A673 (cell line): ENCODE measurements at regions not wholly inside any gene's neighbourhood (a gene's known extent, or its start where the extent isn't known, plus 50 kb on each side); places are given as distances from the start of the nearest gene placed in this dataset.

Experiments used
- BruUV-seq: library from RNA; stranded (reverse); fragments of 400-500 nt; replicated peaks from 2 replicates; lab custom pipeline; 2021; lab: Mats Ljungman, UMichigan
- CTCF ChIA-PET: fragments of 300-600 bp; sonication (Branson Sonifier 250); formaldehyde crosslinking; loops from one replicate; lab custom pipeline; 2022; ENCODE audit warnings: antibody characterized with exemption; lab: Charles Lee
- POLR2A ChIA-PET: fragments of 300-600 bp; sonication (Branson Sonifier 250); formaldehyde crosslinking; loops from one replicate; lab custom pipeline; 2022; ENCODE audit warnings: antibody characterized with exemption; ENCODE audit not compliant: low non-redundant PET; lab: Charles Lee
- DNase-seq: peaks from one replicate; pipeline ENCODE4 v3.0.0-alpha.2; 2015; ENCODE audit warnings: low spot score
- H3K27ac ChIP-seq: fragments of 200-600 bp; sonication (generic); 2 replicates; pipeline ENCODE4 v1.5.1; 2016; ENCODE audit warnings: mixed run types, low read depth, mild to moderate bottlenecking, mixed read lengths, antibody characterized with exemption, low read length; ENCODE audit not compliant: poor library complexity, severe bottlenecking
- H3K27me3 ChIP-seq: fragments of 200-600 bp; sonication (generic); replicated peaks from 2 replicates; pipeline ENCODE4 v1.6.1; 2017; ENCODE audit warnings: mixed run types, low read depth, mild to moderate bottlenecking, mixed read lengths, antibody characterized with exemption, low read length; ENCODE audit not compliant: insufficient read depth, poor library complexity
- H3K36me3 ChIP-seq: fragments of 200-600 bp; sonication (generic); 2 replicates; pipeline ENCODE4 v1.6.1; 2016; ENCODE audit warnings: mixed run types, mild to moderate bottlenecking, mixed read lengths, antibody characterized with exemption, low read length; ENCODE audit not compliant: insufficient read depth, poor library complexity, severe bottlenecking
- H3K4me1 ChIP-seq: fragments of 200-600 bp; sonication (generic); 2 replicates; pipeline ENCODE4 v1.6.1; 2017; ENCODE audit warnings: mixed run types, mild to moderate bottlenecking, mixed read lengths, antibody characterized with exemption, low read length; ENCODE audit not compliant: insufficient read depth, poor library complexity, severe bottlenecking
- H3K4me3 ChIP-seq: fragments of 200-600 bp; sonication (generic); 2 replicates; pipeline ENCODE4 v1.5.1; 2016; ENCODE audit warnings: low read depth, mixed run types, mild to moderate bottlenecking, mixed read lengths, low read length; ENCODE audit not compliant: poor library complexity, severe bottlenecking
- H3K9me3 ChIP-seq: fragments of 200-600 bp; sonication (generic); 2 replicates; pipeline ENCODE4 v1.6.1; 2016; ENCODE audit warnings: mixed run types, low read depth, mild to moderate bottlenecking, mixed read lengths, antibody characterized with exemption, low read length; ENCODE audit not compliant: poor library complexity, severe bottlenecking
- CTCF ChIP-seq: fragments of 300-800, 200-600 bp; sonication (generic); conservative IDR thresholded peaks from 2 replicates; pipeline ENCODE4 v1.5.1; 2017; ENCODE audit warnings: low read depth, mild to moderate bottlenecking, antibody characterized with exemption, low read length, moderate library complexity, mixed read lengths
- EZH2 ChIP-seq: fragments of 200-600 bp; sonication (generic); IDR thresholded peaks from 2 replicates; pipeline ENCODE4 v1.6.1; 2017; ENCODE audit warnings: borderline replicate concordance, low read depth, mild to moderate bottlenecking, mixed read lengths, antibody characterized with exemption, low read length; ENCODE audit not compliant: poor library complexity, severe bottlenecking
- intact Hi-C: fragments of 100-400 bp; cut with micrococcal nuclease; formaldehyde crosslinking; loops from one replicate; pipeline ENCODE4 v1.10.0; 2022; ENCODE audit not compliant: unreplicated experiment

GRCh38 chr1:55575571-55576279 lies 360.6 kb upstream of the USP24 start:
- Histone ChIP-seq H3K36me3 (no peaks in the 10 kb centered on the region), H3K27ac (no peak overlapping the region), H3K4me3 (no peak overlapping the region), H3K4me1 (no peaks in the 10 kb centered on the region), H3K27me3 (peaks cover 9% of the 10 kb centered on the region), H3K9me3 (no peaks in the 10 kb centered on the region)
- DNase-seq = no peak
- CTCF ChIA-PET = no interaction called here
- BruUV-seq = no TSS peak
- intact Hi-C loops = no loop called here
- POLR2A ChIA-PET = no interaction called here
- no peak for TF ChIP-seq EZH2

DNA sequence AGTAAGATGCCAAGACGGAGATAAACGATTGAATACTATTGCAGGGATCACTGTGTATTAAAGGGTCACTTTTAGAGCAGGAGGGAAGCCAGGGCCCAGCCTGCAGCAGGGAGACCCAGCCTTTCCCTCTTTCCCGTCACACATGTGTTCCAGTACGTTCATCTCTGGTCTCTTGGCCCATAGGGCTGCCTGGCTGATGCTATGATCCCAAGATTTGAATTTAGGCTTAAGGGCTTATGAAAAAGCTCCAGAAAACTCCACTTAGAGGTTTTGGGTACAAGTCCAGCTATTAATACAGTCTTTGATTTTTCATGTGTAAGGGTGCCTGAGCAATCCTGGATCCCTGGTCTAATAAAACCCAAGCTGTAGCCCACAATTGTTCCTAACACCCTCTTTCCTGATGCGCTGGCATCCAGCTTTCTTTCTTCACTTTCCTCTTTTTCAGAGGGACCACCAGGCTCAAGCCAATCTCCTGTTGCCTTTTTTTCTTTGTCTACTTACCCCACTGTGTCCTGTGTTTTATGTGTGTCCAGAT lies 359.6 kb upstream of the USP24 start:
- H3K27ac ChIP-seq = no peak overlapping the region
- no peaks in the 10 kb centered on the region for H3K9me3 ChIP-seq
- ChIA-PET POLR2A (no interaction called here), CTCF (no interaction called here)
- TF ChIP-seq EZH2 = no peak
- TF ChIP-seq CTCF = no peak
- H3K36me3 ChIP-seq = no peaks in the 10 kb centered on the region
- peaks cover 10% of the 10 kb centered on the region for H3K27me3 ChIP-seq
- no peaks in the 10 kb centered on the region for H3K4me1 ChIP-seq
- DNase-seq = no peak
- no peak overlapping the region for H3K4me3 ChIP-seq
- intact Hi-C loops = no loop called here
- BruUV-seq = no TSS peak

DNA sequence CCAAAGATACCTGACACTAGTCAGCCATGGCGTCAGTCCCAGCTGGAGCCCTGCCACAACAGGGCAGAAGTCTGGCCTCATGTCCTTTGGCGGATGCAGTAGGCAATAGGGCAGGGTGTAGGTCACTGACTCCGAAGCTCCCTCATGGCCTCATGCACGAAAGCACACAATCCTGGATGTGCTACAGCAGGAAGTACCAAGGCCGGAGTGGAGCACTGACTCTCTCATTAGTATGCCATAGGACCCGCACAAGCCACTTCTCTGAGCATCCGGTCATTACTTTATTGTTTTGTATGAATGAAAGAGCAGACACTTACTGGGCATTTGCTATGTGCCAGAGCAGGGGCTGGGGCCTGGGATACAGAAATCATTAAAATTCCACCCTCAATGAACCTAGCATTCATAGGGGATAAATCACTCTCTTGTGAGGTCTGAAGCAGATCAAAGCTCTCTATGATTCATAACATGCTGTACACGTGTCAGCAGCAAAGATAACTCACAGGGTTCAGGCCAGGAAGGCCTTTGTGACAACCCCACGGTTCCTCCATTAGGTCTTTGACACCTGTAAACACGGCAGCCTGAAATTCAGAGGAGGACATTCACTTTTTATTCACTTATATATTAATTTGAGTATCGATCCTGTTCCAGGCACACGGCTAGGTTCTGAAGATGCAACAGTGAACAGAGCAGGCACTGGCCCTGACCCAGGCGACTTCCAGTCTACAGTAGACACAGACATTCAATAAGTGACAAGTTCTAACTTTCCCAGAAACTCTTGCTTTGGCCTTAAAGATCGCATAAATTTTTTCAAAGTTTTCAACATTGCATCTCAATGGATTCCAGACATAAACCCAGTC lies 357.9 kb upstream of the USP24 start:
- intact Hi-C loops = no loop called here
- CTCF ChIA-PET = no interaction called here
- no TSS peak for BruUV-seq
- no peaks in the 10 kb centered on the region for H3K4me1 ChIP-seq
- peaks cover 13% of the 10 kb centered on the region for H3K27me3 ChIP-seq
- POLR2A ChIA-PET = no interaction called here
- no peak overlapping the region for H3K27ac ChIP-seq
- no peaks in the 10 kb centered on the region for H3K9me3 ChIP-seq
- no peak overlapping the region for H3K4me3 ChIP-seq
- no peak for TF ChIP-seq CTCF
- no peak for TF ChIP-seq EZH2
- H3K36me3 ChIP-seq = no peaks in the 10 kb centered on the region
- DNase-seq = no peak
